GM10266 (cell line): ENCODE measurements at regions not wholly inside any gene's neighbourhood (a gene's known extent, or its start where the extent isn't known, plus 50 kb on each side); places are given as distances from the start of the nearest gene placed in this dataset.

Source experiments
- DNase-seq: peaks from one replicate; pipeline ENCODE4 v3.0.0; 2012; ENCODE audit errors: extremely low spot score
- TF ChIP-seq, protein P1 (sequence below): IDR thresholded peaks from 2 replicates; pipeline ENCODE4 v1.5.1; 2012; ENCODE audit warnings: mild to moderate bottlenecking, low read depth; ENCODE audit not compliant: control insufficient read depth, insufficient read depth; ENCODE audit errors: missing control alignments

DNA sequence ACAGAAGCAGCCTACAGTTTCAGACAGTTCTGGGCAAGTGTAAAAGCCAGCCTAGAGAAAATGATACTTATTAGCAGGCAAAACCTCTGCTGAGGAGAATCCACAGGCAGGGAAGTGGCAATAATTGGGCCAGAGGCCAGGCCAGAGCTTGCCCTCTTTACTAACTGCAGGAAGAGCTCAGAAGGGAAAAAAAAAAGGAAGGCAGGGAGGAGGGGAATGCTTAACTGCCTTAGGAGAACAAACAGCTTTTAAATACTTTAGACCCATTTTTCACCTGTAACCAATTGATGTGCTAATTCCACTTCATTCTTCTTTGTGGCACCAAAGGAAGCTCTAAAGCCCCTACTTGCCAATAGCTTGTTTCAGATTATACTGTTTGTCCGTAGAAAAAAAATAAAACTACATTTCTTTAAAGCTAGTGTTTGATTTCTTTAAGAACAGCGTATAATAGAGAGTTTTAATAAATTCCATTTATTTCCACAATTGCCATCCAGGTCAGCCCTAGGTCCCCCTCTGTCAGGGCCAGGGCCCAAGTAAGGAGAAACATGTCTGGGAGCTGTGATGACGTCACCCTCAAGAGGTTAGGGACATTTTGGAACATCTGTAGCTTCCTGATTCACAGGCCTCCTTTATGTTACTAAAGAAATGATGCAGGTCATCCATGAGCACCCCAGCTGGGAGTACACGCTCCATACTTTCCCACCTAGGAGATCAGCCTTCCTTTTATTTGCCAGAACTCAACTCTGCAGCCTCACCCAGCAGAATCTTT lies 384.3 kb downstream of the CDC5L start:
- no peak for DNase-seq
- TF ChIP-seq, protein P1, sequence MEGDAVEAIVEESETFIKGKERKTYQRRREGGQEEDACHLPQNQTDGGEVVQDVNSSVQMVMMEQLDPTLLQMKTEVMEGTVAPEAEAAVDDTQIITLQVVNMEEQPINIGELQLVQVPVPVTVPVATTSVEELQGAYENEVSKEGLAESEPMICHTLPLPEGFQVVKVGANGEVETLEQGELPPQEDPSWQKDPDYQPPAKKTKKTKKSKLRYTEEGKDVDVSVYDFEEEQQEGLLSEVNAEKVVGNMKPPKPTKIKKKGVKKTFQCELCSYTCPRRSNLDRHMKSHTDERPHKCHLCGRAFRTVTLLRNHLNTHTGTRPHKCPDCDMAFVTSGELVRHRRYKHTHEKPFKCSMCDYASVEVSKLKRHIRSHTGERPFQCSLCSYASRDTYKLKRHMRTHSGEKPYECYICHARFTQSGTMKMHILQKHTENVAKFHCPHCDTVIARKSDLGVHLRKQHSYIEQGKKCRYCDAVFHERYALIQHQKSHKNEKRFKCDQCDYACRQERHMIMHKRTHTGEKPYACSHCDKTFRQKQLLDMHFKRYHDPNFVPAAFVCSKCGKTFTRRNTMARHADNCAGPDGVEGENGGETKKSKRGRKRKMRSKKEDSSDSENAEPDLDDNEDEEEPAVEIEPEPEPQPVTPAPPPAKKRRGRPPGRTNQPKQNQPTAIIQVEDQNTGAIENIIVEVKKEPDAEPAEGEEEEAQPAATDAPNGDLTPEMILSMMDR, result no peak

DNA sequence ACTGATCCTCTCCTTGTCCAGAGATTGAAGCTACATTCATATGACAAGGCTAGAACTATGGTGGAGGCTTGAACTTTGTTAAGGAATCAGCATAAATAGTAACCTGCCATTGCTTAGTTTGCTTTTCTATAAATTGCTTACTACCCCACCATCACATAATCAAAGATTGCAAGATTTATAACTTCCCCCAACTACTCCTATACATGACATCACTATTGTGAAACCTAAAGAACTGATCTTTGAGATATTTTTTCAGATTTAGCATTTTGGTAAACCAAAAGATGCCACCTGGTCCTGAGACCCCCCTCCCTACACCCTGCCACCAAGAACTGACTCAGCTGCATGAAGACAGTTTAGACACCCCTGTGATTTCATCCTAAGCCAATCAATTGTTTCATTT lies 385.3 kb downstream of the CDC5L start:
- TF ChIP-seq, protein P1, result no peak
- no peak for DNase-seq

DNA sequence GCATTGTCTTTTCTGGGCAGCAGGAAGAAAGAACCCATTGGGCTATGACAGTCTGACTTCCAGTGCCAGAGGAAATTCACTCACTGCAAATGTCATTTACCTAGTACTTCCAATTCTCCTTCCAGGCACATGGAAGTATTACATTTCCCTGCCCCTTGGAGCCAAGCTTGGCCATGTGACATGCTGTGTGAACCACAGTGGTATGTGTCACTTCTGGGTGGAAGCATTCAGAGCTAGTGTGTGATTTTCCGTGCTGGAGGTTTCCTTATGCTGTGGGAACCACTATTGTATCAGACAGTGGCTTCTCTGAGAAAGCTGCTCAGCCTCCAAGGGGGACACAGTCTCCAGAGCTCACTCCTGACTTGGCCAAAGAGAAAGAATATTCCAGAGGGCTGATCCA lies 387.6 kb downstream of the CDC5L start:
- TF ChIP-seq, protein P1, result no peak
- no peak for DNase-seq

DNA sequence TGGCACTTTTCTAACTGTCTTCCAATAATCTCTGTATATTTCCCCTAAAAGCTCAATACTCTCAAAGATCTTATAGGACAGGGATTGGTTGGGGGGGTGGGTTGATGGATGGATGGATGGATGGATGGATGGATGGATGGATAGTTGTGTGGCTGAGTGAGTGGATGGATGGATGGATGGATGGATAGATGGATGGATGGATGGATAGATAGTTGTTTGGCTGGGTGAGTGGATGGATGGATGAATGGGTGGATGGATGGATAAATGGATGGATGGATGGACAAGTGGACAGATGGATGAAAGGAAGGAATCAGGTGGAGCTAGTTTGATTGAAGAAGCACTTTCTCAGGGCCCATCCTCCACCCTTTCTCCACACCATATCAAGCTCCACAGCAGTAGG lies 388.8 kb downstream of the CDC5L start:
- DNase-seq, result no peak
- TF ChIP-seq, protein P1, result no peak

DNA sequence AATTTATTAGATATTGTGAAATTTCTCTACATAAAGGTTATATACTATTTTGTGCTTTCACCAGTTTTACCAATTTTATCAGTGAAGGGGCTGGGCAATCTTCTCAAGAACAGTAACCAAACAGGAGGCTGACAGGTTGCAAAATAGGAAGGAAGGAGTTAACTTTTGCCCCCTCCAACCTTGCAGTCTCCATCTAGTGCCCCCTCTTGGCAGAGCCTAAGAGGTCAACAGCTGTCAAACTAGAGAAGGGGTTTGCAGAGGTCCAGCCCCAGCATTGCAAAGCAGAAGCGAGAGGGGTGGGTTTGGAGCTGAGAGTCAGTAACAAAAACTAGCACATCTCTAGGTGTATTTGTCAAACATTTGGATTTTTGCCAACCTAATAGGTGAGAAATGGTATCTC lies 391.0 kb downstream of the CDC5L start:
- TF ChIP-seq, protein P1, result no peak
- DNase-seq, result no peak
